ENCODE measurements at regions not wholly inside any gene's neighbourhood (a gene's known extent, or its start where the extent isn't known, plus 50 kb on each side); places are given as distances from the start of the nearest gene placed in this dataset.

- Histone ChIP-seq H3K4me3 (no peak overlapping the region), H3K27ac (no peak overlapping the region), H3K27me3 (ENCODE audit: insufficient read depth in 3 of 3, low read length in 2 of 3) (peaks cover 0 to 65% (median 34%) of the 10 kb centered on the region in 3 donors), H3K9me3 (no peaks in the 10 kb centered on the region), H3K36me3 (ENCODE audit: insufficient read depth in 1 of 2, low read depth in 1 of 2) (no peaks in the 10 kb centered on the region), H3K4me1 (peaks cover 4% of the 10 kb centered on the region)
- ATAC-seq = no peak
- 73 to 81% (median 75%) methylated on average over 12 of the region's 12 CpGs for WGBS, 3 donors
- intact Hi-C loops (cut with DNase I) = loop anchor here (5.0 to 10.0 kb wide), 2 partner anchors 123 to 326 kb away; no protein-coding TSS in a partner anchor
- TF ChIP-seq CTCF (IDR thresholded peaks at IDR 0.05) = no peak
- peak in 1 of 2 donors; percentile 30 for DNase-seq
Measured at GRCh38 chr20:63058696-63059335, 52.1 kb upstream of the BHLHE23 start.

DNA sequence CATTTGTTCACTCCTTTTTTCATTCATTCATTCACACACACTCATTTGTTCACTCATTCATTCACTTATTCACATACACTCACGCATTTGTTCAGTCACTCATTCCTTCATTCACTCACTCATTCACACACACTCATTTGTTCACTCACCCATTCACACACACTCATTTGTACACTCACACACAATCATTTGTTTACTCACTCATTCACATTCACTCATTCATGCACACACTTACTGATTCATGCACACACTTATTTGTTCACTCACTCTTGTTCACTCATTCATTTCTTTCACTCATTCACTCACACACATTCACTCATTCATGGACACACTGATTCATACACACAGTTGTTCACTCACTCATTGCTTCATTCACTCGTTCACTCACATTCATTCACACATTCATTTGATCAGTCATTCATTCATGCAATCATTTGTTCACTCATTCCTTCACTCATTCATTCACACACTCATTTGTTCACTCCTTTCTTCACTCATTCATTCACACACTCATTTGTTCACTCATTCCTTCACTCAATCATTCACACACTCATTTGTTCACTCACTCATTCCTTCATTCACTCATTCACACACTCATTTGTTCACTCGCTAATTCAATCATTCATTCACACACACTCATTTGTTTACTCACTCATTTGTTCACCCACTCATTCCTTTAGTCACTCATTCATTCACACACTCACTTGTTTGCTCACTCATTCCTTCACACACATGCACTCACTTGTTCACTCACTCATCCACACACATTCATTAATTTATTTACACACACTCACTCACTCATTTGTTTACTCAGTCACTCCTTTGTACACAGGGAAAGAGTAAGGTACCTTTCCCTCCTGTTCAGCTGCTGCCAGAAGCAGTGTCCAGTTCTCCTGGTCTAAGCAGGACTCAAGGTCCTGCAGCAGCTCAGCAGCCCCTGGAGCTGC is 50.7 kb upstream of the BHLHE23 start:
- ATAC-seq = peak in 2 of 4 donors; percentile 14 to 36
- 68 to 79% (median 78%) methylated on average over 3 of the region's 3 CpGs for WGBS, 3 donors
- no peak for TF ChIP-seq CTCF (IDR thresholded peaks at IDR 0.05)
- intact Hi-C loops (cut with DNase I) = loop anchor here (5.0 to 10.0 kb wide), 2 partner anchors 125 to 327 kb away; no protein-coding TSS in a partner anchor
- Histone ChIP-seq H3K27ac (no peak overlapping the region), H3K4me3 (no peak overlapping the region), H3K36me3 (ENCODE audit: insufficient read depth in 1 of 2, low read depth in 1 of 2) (no peaks in the 10 kb centered on the region), H3K27me3 (ENCODE audit: insufficient read depth in 3 of 3, low read length in 2 of 3) (peaks cover 0 to 64% (median 34%) of the 10 kb centered on the region in 3 donors), H3K4me1 (peaks cover 4% of the 10 kb centered on the region), H3K9me3 (no peaks in the 10 kb centered on the region)
- DNase-seq = no peak

DNA sequence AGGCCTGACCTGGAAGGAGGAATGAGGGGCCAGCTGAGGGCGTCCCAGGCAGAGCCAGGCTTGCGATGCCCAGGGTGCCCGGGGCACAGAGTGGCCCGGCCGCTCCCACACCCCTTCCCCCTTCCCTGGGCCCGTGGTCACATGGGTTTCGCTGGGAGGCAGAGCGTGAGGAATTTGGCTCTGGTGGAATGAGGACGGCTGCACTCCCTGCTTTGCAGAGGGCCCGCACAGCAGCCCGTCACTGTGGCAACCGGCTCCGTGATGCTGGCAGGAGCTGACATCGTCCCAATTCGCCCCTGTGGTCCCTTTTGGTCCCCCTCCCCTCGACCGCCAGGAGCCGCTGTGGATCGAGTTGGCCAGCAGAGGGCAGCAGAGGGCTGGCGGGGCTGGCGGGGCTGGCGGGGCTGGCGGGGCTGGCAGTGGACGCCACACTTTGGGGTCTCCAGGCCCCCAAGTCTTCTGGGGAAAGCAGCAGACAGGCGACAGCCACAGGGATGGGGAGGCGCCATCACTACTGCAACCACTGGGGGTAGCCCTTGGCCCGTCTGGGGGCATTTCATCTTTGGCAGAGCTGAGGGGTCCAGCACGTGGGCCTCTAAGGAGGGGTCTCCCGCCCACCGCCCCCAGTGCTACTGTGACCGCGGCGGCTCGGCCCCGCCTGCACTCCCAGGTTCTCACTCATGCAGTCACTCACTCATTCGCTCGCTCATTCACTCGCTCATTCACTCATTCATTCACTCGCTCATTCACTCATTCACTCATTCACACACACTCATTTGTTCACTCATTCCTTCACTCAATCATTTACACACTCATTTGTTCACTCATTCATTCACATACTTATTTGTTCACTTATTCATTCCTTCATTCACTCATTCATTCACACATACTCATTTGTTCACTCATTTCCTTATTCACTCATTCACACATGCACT is 49.7 kb upstream of the BHLHE23 start:
- DNase-seq (peak; percentile 37 to 68), ATAC-seq (peak; percentile 65 to 88 (median 76))
- H3K27me3 ChIP-seq (ENCODE audit: insufficient read depth in 3 of 3, low read length in 2 of 3) = peaks cover 0 to 68% (median 28%) of the 10 kb centered on the region in 3 donors
- no peaks in the 10 kb centered on the region for H3K9me3 ChIP-seq
- intact Hi-C loops (cut with DNase I) = loop anchor here (1.0 to 10.0 kb wide), 3 partner anchors 123 to 328 kb away; no protein-coding TSS in a partner anchor
- H3K27ac ChIP-seq = no peak overlapping the region
- no peak overlapping the region for H3K4me3 ChIP-seq
- no peaks in the 10 kb centered on the region for H3K36me3 ChIP-seq (ENCODE audit: insufficient read depth in 1 of 2, low read depth in 1 of 2)
- H3K4me1 ChIP-seq = peaks cover 4% of the 10 kb centered on the region
- WGBS, 3 donors = 7 to 9% (median 9%) methylated on average over 33 to 39 of the region's 39 CpGs
- TF ChIP-seq CTCF (IDR thresholded peaks at IDR 0.05) = peak; percentile 90
